ENCODE measurements at regions not wholly inside any gene's neighbourhood (a gene's known extent, or its start where the extent isn't known, plus 50 kb on each side); places are given as distances from the start of the nearest gene placed in this dataset.

GRCh38 chr4:187393531-187394344 lies 601.8 kb upstream of the ZFP42 start:
- Histone ChIP-seq H2BK15ac (ENCODE audit: low read depth, low read length) (no peak overlapping the region), H2BK12ac (ENCODE audit: insufficient read length, low read depth, low read length) (no peak overlapping the region), H3K79me2 (ENCODE audit: insufficient read depth, low read length) (no peaks in the 10 kb centered on the region), H4K8ac (replicated peaks; ENCODE audit: insufficient read length, low read depth, low read length) (no peak overlapping the region), H3K4me2 (ENCODE audit: insufficient read depth, insufficient read length, low read length) (no peak overlapping the region), H3K4ac (ENCODE audit: low read depth, low read length) (no peak overlapping the region), H4K91ac (ENCODE audit: insufficient read length, low read depth, low read length) (no peak overlapping the region), H3K4me1 (ENCODE audit: insufficient read depth, low read length) (no peaks in the 10 kb centered on the region), H3T11ph (ENCODE audit: low read length) (no peak overlapping the region), H3K27me3 (ENCODE audit: insufficient read depth, low read length) (no peaks in the 10 kb centered on the region), H3K9me3 (ENCODE audit: control insufficient read depth, low read depth, low read length) (no peaks in the 10 kb centered on the region), H3K56ac (ENCODE audit: insufficient read length, low read depth, low read length) (no peak overlapping the region), H3K23ac (ENCODE audit: insufficient read length, low read depth, low read length) (no peak overlapping the region), H3K23me2 (ENCODE audit: insufficient read length, low read depth, low read length, poor library complexity, severe bottlenecking) (no peaks in the 10 kb centered on the region), H3K9ac (ENCODE audit: extremely low read depth, insufficient read length, low read length) (no peak overlapping the region), H2BK20ac (ENCODE audit: low read depth, low read length, poor library complexity, severe bottlenecking) (no peak overlapping the region), H2BK120ac (ENCODE audit: low read depth, low read length, poor library complexity, severe bottlenecking) (no peak overlapping the region), H2AK5ac (ENCODE audit: insufficient read length, low read length) (no peak overlapping the region), H3K79me1 (ENCODE audit: insufficient read depth, low read depth, low read length, poor library complexity, severe bottlenecking) (no peaks in the 10 kb centered on the region), H4K5ac (ENCODE audit: insufficient read length, low read depth, low read length) (no peak overlapping the region), H2BK5ac (ENCODE audit: insufficient read length, low read length) (no peak overlapping the region), H3K14ac (ENCODE audit: insufficient read depth, low read length) (no peak overlapping the region), H3K27ac (ENCODE audit: insufficient read length, low read depth, low read length) (no peak overlapping the region), H3K18ac (ENCODE audit: insufficient read length, low read depth, low read length) (no peak overlapping the region), H4K20me1 (ENCODE audit: control insufficient read depth, insufficient read depth, insufficient read length) (no peaks in the 10 kb centered on the region), H2AFZ (ENCODE audit: low read length) (no peak overlapping the region)
- TF ChIP-seq CTCF (conservative IDR thresholded peaks at IDR 0.05): no peak
- H3K36me3 Mint-ChIP-seq (ENCODE audit: insufficient read depth in 1 of 3, low read depth in 3 of 3): no peaks in the 10 kb centered on the region
- no peak overlapping the region for H3K27ac Mint-ChIP-seq
- DNase-seq: no peak
- no peaks in the 10 kb centered on the region for H3K27me3 Mint-ChIP-seq (ENCODE audit: low read depth)
- no CpG with 5 or more reads among the region's 3 CpGs for WGBS (ENCODE audit: extremely low coverage, insufficient read length, low lambda C conversion rate)
- H3K4me3 Mint-ChIP-seq: no peak overlapping the region
- H3K9me3 Mint-ChIP-seq: no peaks in the 10 kb centered on the region
- 0 out of 4 replicates have a peak, but pooled peaks cover 0 to 2% of the 10 kb centered on the region in 2 experiments for H3K4me1 Mint-ChIP-seq
